Neural cell (in vitro differentiated cells): ENCODE measurements at regions not wholly inside any gene's neighbourhood (a gene's known extent, or its start where the extent isn't known, plus 50 kb on each side); places are given as distances from the start of the nearest gene placed in this dataset.

ENCODE experiments used
- H2AFZ ChIP-seq: fragments of 200-600, 300-800 bp; sonication (generic), shearing (Covaris generic); 2 replicates; pipeline ENCODE4 v1.6.0; 2014; ENCODE audit warnings: low read depth, mild to moderate bottlenecking, antibody characterized with exemption, low read length, moderate library complexity
- H3F3A ChIP-seq: fragments of 200-600 bp; shearing (Covaris generic); 2 replicates; pipeline ENCODE4 v1.6.1; 2016; ENCODE audit warnings: mild to moderate bottlenecking, moderate library complexity, mixed read lengths, antibody characterized with exemption, low read length; ENCODE audit not compliant: insufficient read depth, poor library complexity, severe bottlenecking
- H3K27ac ChIP-seq: fragments of 200-600, 300-800 bp; sonication (generic), shearing (Covaris generic); 2 replicates; pipeline ENCODE4 v1.5.1; 2014; ENCODE audit warnings: mild to moderate bottlenecking, low read length, moderate library complexity
- H3K27me3 ChIP-seq: fragments of 300-800, 200-600 bp; sonication (generic), shearing (Covaris generic); 2 replicates; pipeline ENCODE4 v1.6.0; 2014; ENCODE audit warnings: mild to moderate bottlenecking, low read depth, low read length, moderate library complexity; ENCODE audit not compliant: insufficient read depth
- H3K36me3 ChIP-seq: fragments of 300-800, 200-600 bp; sonication (generic), shearing (Covaris generic); 2 replicates; pipeline ENCODE4 v1.5.1; 2014; ENCODE audit warnings: mild to moderate bottlenecking, antibody characterized with exemption, low read length, moderate library complexity; ENCODE audit not compliant: insufficient read depth
- H3K4me2 ChIP-seq: fragments of 300-800, 200-600 bp; sonication (generic), shearing (Covaris generic); 2 replicates; pipeline ENCODE4 v1.6.0; 2014; ENCODE audit warnings: mild to moderate bottlenecking, low read length
- H3K4me3 ChIP-seq: fragments of 300-800, 200-600 bp; sonication (generic), shearing (Covaris generic); 2 replicates; pipeline ENCODE4 v1.5.1; 2014; ENCODE audit warnings: mild to moderate bottlenecking, low read length, moderate library complexity
- H3K79me2 ChIP-seq: fragments of 200-600 bp; shearing (Covaris generic); replicated peaks from 2 replicates; pipeline ENCODE4 v1.6.0; 2014; ENCODE audit warnings: mild to moderate bottlenecking, low read length, moderate library complexity; ENCODE audit not compliant: insufficient read depth
- H3K9ac ChIP-seq: fragments of 300-800, 200-600 bp; sonication (generic), shearing (Covaris generic); 2 replicates; pipeline ENCODE4 v1.6.1; 2016; ENCODE audit warnings: mild to moderate bottlenecking, low read length, mixed read lengths
- H3K9me2 ChIP-seq: fragments of 200-600 bp; shearing (Covaris generic); 2 replicates; pipeline ENCODE4 v1.6.1; 2016; ENCODE audit warnings: mild to moderate bottlenecking, low read length, mixed read lengths; ENCODE audit not compliant: insufficient read depth
- H3K9me3 ChIP-seq: fragments of 200-600, 300-800 bp; sonication (generic), shearing (Covaris generic); 2 replicates; pipeline ENCODE4 v1.6.1; 2016; ENCODE audit warnings: mild to moderate bottlenecking, mixed run types, low read length, moderate library complexity, mixed read lengths
- H4K20me1 ChIP-seq: fragments of 200-600 bp; shearing (Covaris generic); 2 replicates; pipeline ENCODE4 v1.6.1; 2016; ENCODE audit warnings: mild to moderate bottlenecking, mixed run types; ENCODE audit not compliant: insufficient read depth
- CTCF ChIP-seq: fragments of 450-650 bp; IDR thresholded peaks from 2 replicates; pipeline ENCODE4 v1.5.1; 2014; ENCODE audit warnings: antibody characterized with exemption, mild to moderate bottlenecking, moderate library complexity; ENCODE audit not compliant: poor library complexity, severe bottlenecking
- EP300 ChIP-seq: fragments of 450-650 bp; conservative IDR thresholded peaks from 2 replicates; pipeline ENCODE4 v1.6.1; 2014; ENCODE audit warnings: antibody characterized with exemption, mild to moderate bottlenecking, moderate library complexity; ENCODE audit not compliant: poor library complexity, severe bottlenecking
- EZH2 ChIP-seq: fragments of 200-600, 300-800 bp; shearing (Covaris generic), sonication (generic); IDR thresholded peaks from 2 replicates; pipeline ENCODE4 v1.6.1; 2014; ENCODE audit warnings: antibody characterized with exemption, low read length, borderline replicate concordance, mild to moderate bottlenecking; ENCODE audit not compliant: insufficient read depth, poor library complexity, severe bottlenecking
- MXI1 ChIP-seq: fragments of 450-650 bp; conservative IDR thresholded peaks from 2 replicates; pipeline ENCODE4 v1.6.1; 2014; ENCODE audit warnings: antibody characterized with exemption, mild to moderate bottlenecking; ENCODE audit not compliant: poor library complexity, severe bottlenecking
- POLR2AphosphoS5 ChIP-seq: IDR thresholded peaks from 2 replicates; pipeline ENCODE4 v1.6.1; 2012
- RAD21 ChIP-seq: fragments of 450-650 bp; conservative IDR thresholded peaks from 2 replicates; pipeline ENCODE4 v1.6.1; 2014; ENCODE audit warnings: antibody characterized with exemption, mild to moderate bottlenecking, moderate library complexity
- REST ChIP-seq: IDR thresholded peaks from 2 replicates; pipeline ENCODE4 v1.6.1; 2012; ENCODE audit warnings: borderline replicate concordance
- SMC3 ChIP-seq: fragments of 450-650 bp; conservative IDR thresholded peaks from 2 replicates; pipeline ENCODE4 v1.6.1; 2014; ENCODE audit warnings: antibody characterized with exemption, mild to moderate bottlenecking, moderate library complexity; ENCODE audit not compliant: poor library complexity
- TAF1 ChIP-seq: IDR thresholded peaks from 2 replicates; pipeline ENCODE4 v1.6.1; 2012; ENCODE audit warnings: low read depth

GRCh38 chrX:43345166-43345565 lies 310.9 kb upstream of the MAOA start:
- H3K9me3 ChIP-seq = no peaks in the 10 kb centered on the region
- no peak overlapping the region for H3K4me3 ChIP-seq
- H3K9ac ChIP-seq = no peak overlapping the region
- H3K27me3 ChIP-seq = no peaks in the 10 kb centered on the region
- H4K20me1 ChIP-seq = no peaks in the 10 kb centered on the region
- no peak overlapping the region for H3K4me2 ChIP-seq
- TF ChIP-seq POLR2AphosphoS5 (no peak), TAF1 (no peak), EZH2 (no peak)
- H3K9me2 ChIP-seq = no peaks in the 10 kb centered on the region
- no peaks in the 10 kb centered on the region for H3K79me2 ChIP-seq
- no peaks in the 10 kb centered on the region for H3K36me3 ChIP-seq
- no peak overlapping the region for H2AFZ ChIP-seq
- no peak overlapping the region for H3K27ac ChIP-seq
- no peaks in the 10 kb centered on the region for H3F3A ChIP-seq

GRCh38 chrX:43349363-43349762 lies 306.7 kb upstream of the MAOA start:
- Histone ChIP-seq H2AFZ (no peak overlapping the region), H3K36me3 (no peaks in the 10 kb centered on the region), H4K20me1 (no peaks in the 10 kb centered on the region), H3K27ac (no peak overlapping the region), H3K79me2 (no peaks in the 10 kb centered on the region), H3K9me3 (no peaks in the 10 kb centered on the region), H3K27me3 (no peaks in the 10 kb centered on the region), H3K9ac (no peak overlapping the region), H3F3A (no peaks in the 10 kb centered on the region), H3K4me3 (no peak overlapping the region), H3K4me2 (no peak overlapping the region), H3K9me2 (no peaks in the 10 kb centered on the region)
- TF ChIP-seq POLR2AphosphoS5 (no peak), REST (no peak), EP300 (no peak), RAD21 (no peak), CTCF (no peak), SMC3 (no peak), EZH2 (no peak), TAF1 (no peak), MXI1 (no peak)

GRCh38 chrX:43350935-43351334 lies 305.2 kb upstream of the MAOA start:
- Histone ChIP-seq H3K9me2 (no peaks in the 10 kb centered on the region), H4K20me1 (no peaks in the 10 kb centered on the region), H2AFZ (no peak overlapping the region), H3K79me2 (no peaks in the 10 kb centered on the region), H3K36me3 (no peaks in the 10 kb centered on the region), H3K9ac (no peak overlapping the region), H3K9me3 (no peaks in the 10 kb centered on the region), H3K4me3 (no peak overlapping the region), H3K27ac (no peak overlapping the region), H3F3A (no peaks in the 10 kb centered on the region), H3K4me2 (no peak overlapping the region), H3K27me3 (no peaks in the 10 kb centered on the region)
- TF ChIP-seq MXI1 = no peak
- TF ChIP-seq POLR2AphosphoS5 = no peak
- no peak for TF ChIP-seq REST
- TF ChIP-seq EP300 = no peak
- TF ChIP-seq EZH2 = no peak
- no peak for TF ChIP-seq SMC3
- no peak for TF ChIP-seq RAD21
- no peak for TF ChIP-seq CTCF
- no peak for TF ChIP-seq TAF1
